ENCODE measurements at regions not wholly inside any gene's neighbourhood (a gene's known extent, or its start where the extent isn't known, plus 50 kb on each side); places are given as distances from the start of the nearest gene placed in this dataset.

DNA sequence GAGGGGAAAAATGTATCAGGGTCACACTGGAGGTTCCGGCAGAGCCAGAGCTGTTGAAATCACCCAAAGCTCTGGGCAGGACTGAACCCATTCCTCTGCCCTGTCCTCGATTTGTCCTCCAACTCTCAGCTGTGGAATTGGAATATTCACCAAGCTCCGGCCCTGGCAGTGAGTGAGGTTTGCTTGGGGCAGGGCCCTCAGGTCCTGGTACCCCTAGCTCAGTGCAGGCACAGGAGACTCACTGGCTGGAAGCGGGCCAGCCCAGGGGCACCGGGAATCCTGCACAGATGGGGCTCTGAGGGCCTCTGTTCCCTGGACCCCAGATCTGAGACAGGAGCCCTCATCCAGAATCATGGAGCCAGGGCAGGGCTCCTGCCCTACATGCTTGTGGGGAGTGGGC lies 1322.3 kb downstream of the UQCRFS1 start:
- no peaks in the 10 kb centered on the region for H3K36me3 ChIP-seq (ENCODE audit: insufficient read depth, low read length)
- no peak overlapping the region for H2AFZ ChIP-seq (ENCODE audit: low read depth, low read length)
- no peaks in the 10 kb centered on the region for H3K27me3 ChIP-seq (ENCODE audit: insufficient read depth, low read length)
- no peaks in the 10 kb centered on the region for H3K9me3 ChIP-seq (ENCODE audit: low read length)
- no peaks in the 10 kb centered on the region for H3K4me1 ChIP-seq (ENCODE audit: insufficient read depth, low read length)
- no peak overlapping the region for H3K4me3 ChIP-seq (ENCODE audit: low read length)

DNA sequence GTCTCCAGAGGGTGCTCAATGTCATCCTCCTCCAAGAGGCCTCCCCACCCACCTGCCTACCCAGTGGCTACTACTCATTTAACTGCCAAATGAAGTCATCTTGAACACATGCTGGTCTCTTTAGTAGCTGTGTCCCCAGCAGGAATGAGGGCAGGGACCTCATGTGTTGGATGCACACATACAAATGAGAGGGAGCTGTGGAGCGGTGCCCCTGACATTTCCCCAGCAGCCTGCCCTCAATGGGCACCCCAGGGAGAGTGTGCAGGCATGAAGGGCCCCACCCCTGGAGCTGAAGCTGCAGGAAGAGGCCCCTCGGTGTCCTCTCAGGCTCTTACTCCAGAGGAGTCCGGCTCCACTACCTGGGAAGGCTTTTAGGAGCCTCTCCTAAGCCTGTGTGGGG lies 1322.7 kb downstream of the UQCRFS1 start:
- Histone ChIP-seq H3K36me3 (ENCODE audit: insufficient read depth, low read length) (no peaks in the 10 kb centered on the region), H3K4me1 (ENCODE audit: insufficient read depth, low read length) (no peaks in the 10 kb centered on the region), H3K27me3 (ENCODE audit: insufficient read depth, low read length) (no peaks in the 10 kb centered on the region), H3K9me3 (ENCODE audit: low read length) (no peaks in the 10 kb centered on the region), H3K4me3 (ENCODE audit: low read length) (no peak overlapping the region), H2AFZ (ENCODE audit: low read depth, low read length) (no peak overlapping the region)

DNA sequence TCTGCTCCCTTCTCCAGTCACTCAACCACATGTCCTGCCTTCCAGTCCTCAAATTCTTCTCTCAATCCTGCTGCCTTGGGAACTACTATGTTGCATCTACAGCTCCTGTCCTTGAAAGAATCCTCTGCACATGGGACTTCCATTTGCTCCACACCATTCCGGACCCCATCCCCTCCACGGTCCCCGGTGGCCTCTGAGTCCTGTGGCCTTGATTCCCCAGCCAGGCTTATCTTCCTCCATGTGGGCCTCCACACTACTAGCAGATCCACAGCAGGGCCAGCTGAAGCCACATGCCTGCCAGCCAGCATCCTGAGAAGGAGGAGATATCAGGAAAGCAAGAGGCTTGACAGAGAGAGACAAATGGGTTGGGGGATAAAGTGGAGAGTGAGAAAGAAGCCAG lies 1323.8 kb downstream of the UQCRFS1 start:
- Histone ChIP-seq H3K4me1 (ENCODE audit: insufficient read depth, low read length) (no peaks in the 10 kb centered on the region), H3K4me3 (ENCODE audit: low read length) (no peak overlapping the region), H3K27me3 (ENCODE audit: insufficient read depth, low read length) (no peaks in the 10 kb centered on the region), H3K9me3 (ENCODE audit: low read length) (no peaks in the 10 kb centered on the region), H3K36me3 (ENCODE audit: insufficient read depth, low read length) (no peaks in the 10 kb centered on the region), H2AFZ (ENCODE audit: low read depth, low read length) (no peak overlapping the region)

DNA sequence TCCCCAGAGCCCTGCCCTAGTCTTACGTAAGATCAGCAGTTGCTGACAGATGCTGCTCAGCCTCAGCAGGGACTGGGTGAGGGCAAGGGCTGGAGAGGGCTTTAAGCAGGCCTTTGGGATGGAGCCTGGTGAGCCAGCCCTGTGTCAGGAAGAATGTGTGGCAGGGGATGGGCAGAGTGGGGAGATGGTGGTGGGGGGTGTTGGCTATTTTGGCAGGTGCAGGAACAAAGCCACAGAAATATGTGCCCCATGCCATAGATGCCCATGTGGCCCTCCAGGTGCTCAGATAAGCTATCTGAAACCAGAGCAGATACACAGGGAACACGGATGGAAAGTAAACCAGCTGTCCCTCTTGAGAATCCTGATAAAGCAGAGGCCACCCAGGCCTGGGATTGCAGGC lies 1325.0 kb downstream of the UQCRFS1 start:
- Histone ChIP-seq H3K4me3 (ENCODE audit: low read length) (no peak overlapping the region), H3K4me1 (ENCODE audit: insufficient read depth, low read length) (no peaks in the 10 kb centered on the region), H3K36me3 (ENCODE audit: insufficient read depth, low read length) (no peaks in the 10 kb centered on the region), H2AFZ (ENCODE audit: low read depth, low read length) (no peak overlapping the region), H3K27me3 (ENCODE audit: insufficient read depth, low read length) (no peaks in the 10 kb centered on the region), H3K9me3 (ENCODE audit: low read length) (no peaks in the 10 kb centered on the region)

DNA sequence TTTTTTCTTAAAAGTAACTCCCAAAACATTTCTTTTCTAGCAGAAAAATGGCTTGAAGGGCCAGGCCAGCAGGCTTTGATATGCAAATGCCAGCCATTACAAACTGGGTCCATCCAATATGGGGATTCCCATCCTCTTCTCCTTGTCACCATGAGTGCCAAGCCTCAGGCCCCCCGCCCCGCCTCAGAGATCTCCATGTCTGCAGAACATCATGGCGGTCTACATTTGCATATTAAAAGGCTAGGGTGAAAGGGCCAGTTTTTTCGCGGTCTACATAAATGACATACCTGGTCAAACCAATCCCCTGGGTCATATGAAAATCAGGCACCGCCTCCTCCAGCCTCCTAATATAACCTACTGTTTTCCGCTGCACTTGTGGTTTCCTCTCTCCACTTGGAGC lies 1327.6 kb downstream of the UQCRFS1 start:
- H3K27me3 ChIP-seq (ENCODE audit: insufficient read depth, low read length): no peaks in the 10 kb centered on the region
- H3K4me3 ChIP-seq (ENCODE audit: low read length): no peak overlapping the region
- no peaks in the 10 kb centered on the region for H3K4me1 ChIP-seq (ENCODE audit: insufficient read depth, low read length)
- no peaks in the 10 kb centered on the region for H3K36me3 ChIP-seq (ENCODE audit: insufficient read depth, low read length)
- no peak overlapping the region for H2AFZ ChIP-seq (ENCODE audit: low read depth, low read length)
- no peaks in the 10 kb centered on the region for H3K9me3 ChIP-seq (ENCODE audit: low read length)

DNA sequence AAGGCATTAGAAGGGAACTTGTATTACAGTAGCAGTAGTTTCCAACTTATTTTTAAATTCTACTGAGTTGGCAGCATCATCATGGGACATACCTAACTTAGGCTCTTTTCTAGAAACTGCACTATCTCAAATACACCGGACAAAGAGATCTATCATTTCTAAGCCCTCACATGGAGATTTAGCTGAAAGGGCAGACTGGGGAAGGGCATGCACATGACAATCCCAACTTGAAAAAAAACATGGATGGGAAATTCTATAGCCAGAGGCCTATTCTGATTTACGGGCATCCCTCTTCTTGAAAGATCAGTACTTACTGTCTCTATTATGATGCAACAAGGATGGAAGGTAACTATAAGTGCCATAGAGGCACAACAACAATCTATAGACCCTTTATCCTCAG lies 1328.6 kb downstream of the UQCRFS1 start:
- Histone ChIP-seq H3K4me3 (ENCODE audit: low read length) (no peak overlapping the region), H3K27me3 (ENCODE audit: insufficient read depth, low read length) (no peaks in the 10 kb centered on the region), H3K9me3 (ENCODE audit: low read length) (no peaks in the 10 kb centered on the region), H3K36me3 (ENCODE audit: insufficient read depth, low read length) (no peaks in the 10 kb centered on the region), H3K4me1 (ENCODE audit: insufficient read depth, low read length) (no peaks in the 10 kb centered on the region), H2AFZ (ENCODE audit: low read depth, low read length) (no peak overlapping the region)

DNA sequence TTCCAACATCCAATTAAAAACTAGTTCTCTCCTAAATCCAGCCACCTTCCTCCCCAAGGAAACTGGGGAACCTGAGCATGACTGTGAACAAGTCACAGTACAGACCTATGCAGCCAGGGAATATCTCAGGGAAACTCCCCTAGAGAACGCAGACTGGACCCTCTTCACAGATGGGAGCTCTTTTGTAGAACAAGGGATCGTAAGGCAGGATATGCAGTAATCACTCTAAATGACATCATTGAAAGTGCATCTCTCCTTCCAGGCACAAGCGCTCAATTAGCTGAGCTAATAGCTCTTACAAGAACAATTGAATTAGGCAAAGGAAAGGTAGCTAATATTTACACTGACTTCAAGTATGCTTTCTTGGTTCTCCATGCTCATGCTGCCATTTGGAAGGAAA lies 1331.7 kb downstream of the UQCRFS1 start:
- Histone ChIP-seq H2AFZ (ENCODE audit: low read depth, low read length) (no peak overlapping the region), H3K4me3 (ENCODE audit: low read length) (no peak overlapping the region), H3K27me3 (ENCODE audit: insufficient read depth, low read length) (no peaks in the 10 kb centered on the region), H3K4me1 (ENCODE audit: insufficient read depth, low read length) (no peaks in the 10 kb centered on the region), H3K36me3 (ENCODE audit: insufficient read depth, low read length) (no peaks in the 10 kb centered on the region), H3K9me3 (ENCODE audit: low read length) (no peaks in the 10 kb centered on the region)

DNA sequence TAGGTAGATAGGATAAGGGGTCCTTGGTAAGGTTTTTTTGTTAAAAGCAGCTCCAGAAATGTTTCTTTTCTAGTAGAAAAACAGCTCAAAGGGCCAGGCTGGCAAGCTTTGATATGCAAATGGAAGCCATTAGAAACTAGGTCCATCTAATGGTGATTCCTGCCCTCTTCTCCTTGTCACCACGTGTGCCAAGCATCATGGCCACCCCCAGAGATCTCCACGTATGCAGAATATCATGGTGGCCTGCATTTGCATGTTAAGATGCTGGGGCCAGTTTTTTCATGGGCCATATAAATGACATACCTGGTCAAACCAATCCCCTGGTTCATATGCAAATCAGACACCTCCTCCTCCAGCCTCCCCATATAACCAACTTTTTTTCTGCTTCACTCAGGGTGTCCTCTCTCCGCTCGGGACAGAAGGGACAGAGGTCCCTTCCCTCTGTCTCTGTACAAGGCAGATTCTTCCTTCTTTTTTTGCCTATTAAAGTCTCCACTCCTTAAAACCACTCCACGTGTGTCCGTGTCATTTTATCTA lies 1335.9 kb downstream of the UQCRFS1 start:
- Histone ChIP-seq H2AFZ (ENCODE audit: low read depth, low read length) (no peak overlapping the region), H3K4me3 (ENCODE audit: low read length) (no peak overlapping the region), H3K9me3 (ENCODE audit: low read length) (no peaks in the 10 kb centered on the region), H3K4me1 (ENCODE audit: insufficient read depth, low read length) (no peaks in the 10 kb centered on the region), H3K27me3 (ENCODE audit: insufficient read depth, low read length) (no peaks in the 10 kb centered on the region), H3K36me3 (ENCODE audit: insufficient read depth, low read length) (no peaks in the 10 kb centered on the region)

DNA sequence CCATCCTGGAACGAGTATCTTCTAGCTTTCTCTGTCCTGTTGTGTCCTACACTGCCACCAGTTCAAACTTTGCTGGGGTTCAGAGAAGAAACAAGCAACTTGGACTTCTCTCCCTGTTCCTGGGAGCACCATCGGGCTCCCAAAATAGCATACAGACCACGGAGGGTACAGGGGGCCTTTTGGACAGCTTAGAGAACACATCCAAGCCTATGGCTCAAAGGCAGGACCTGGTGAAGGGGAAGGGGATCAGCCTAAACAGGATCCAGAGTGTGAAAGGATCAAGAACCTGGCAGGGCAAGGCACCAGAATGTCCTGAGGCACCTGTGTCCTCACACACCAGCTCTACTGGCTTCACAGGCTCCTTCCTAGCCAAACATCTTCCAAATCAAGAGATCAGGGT lies 1336.5 kb downstream of the UQCRFS1 start:
- Histone ChIP-seq H2AFZ (ENCODE audit: low read depth, low read length) (no peak overlapping the region), H3K4me1 (ENCODE audit: insufficient read depth, low read length) (no peaks in the 10 kb centered on the region), H3K4me3 (ENCODE audit: low read length) (no peak overlapping the region), H3K9me3 (ENCODE audit: low read length) (no peaks in the 10 kb centered on the region), H3K36me3 (ENCODE audit: insufficient read depth, low read length) (no peaks in the 10 kb centered on the region), H3K27me3 (ENCODE audit: insufficient read depth, low read length) (no peaks in the 10 kb centered on the region)

DNA sequence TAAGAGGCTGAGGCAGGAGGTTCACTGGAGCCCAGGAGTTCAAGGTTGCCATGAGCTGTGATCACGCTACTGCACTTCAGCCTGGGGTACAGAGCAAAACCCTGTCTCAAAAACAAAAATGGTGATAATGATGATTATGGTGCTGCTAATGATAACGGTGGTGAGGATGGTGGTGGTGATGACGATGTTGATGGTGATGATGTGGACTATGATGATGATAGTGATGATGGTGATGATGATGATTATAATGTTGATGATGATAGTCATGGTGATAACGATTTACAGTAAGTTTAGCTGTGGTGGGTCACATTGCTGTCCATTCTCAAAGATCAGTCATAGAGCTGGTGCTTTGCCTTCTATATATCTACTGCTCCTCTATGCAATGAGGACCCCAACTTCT lies 1340.6 kb downstream of the UQCRFS1 start:
- no peaks in the 10 kb centered on the region for H3K36me3 ChIP-seq (ENCODE audit: insufficient read depth, low read length)
- H3K4me3 ChIP-seq (ENCODE audit: low read length): no peak overlapping the region
- no peaks in the 10 kb centered on the region for H3K9me3 ChIP-seq (ENCODE audit: low read length)
- H3K27me3 ChIP-seq (ENCODE audit: insufficient read depth, low read length): no peaks in the 10 kb centered on the region
- no peak overlapping the region for H2AFZ ChIP-seq (ENCODE audit: low read depth, low read length)
- no peaks in the 10 kb centered on the region for H3K4me1 ChIP-seq (ENCODE audit: insufficient read depth, low read length)

DNA sequence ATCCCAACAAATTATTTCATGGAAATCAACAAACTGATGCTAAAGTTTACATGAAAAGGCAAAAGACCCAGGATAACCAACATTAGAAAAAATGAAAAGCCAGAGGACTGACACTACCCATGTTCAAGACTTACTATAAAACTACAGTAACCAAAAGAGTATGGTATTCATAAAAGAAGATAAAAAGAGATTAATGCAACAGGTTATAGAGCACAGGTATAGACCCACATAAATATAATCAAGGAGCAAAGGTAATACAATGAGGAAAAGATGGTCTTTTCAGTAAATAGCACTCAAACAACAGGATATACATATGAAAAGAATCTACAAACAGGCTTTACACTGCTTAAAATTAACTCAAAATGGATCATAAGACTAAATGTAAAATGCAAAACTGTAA lies 1342.7 kb downstream of the UQCRFS1 start:
- H2AFZ ChIP-seq (ENCODE audit: low read depth, low read length): no peak overlapping the region
- no peak overlapping the region for H3K4me3 ChIP-seq (ENCODE audit: low read length)
- H3K4me1 ChIP-seq (ENCODE audit: insufficient read depth, low read length): no peaks in the 10 kb centered on the region
- no peaks in the 10 kb centered on the region for H3K36me3 ChIP-seq (ENCODE audit: insufficient read depth, low read length)
- H3K9me3 ChIP-seq (ENCODE audit: low read length): no peaks in the 10 kb centered on the region
- H3K27me3 ChIP-seq (ENCODE audit: insufficient read depth, low read length): no peaks in the 10 kb centered on the region

DNA sequence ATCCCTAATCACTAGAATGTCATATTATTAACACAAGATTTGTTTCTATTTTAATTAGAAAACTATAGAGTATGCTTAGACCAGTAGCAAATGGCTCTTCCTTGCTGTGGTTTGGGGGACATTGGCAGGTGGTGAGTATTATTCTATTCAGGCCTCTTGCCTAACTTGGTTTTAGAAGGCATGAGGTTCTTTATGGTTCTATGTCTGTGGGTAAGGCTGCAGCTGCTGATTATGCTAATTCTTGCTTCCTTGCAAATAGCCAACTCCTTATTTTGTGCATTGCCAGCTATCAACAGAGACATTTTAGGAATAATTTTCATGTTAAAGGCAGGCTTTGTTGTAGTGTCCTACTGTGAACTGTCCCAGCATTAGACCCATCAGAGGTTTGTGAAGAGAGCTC lies 1344.9 kb downstream of the UQCRFS1 start:
- no peaks in the 10 kb centered on the region for H3K4me1 ChIP-seq (ENCODE audit: insufficient read depth, low read length)
- H3K9me3 ChIP-seq (ENCODE audit: low read length): no peaks in the 10 kb centered on the region
- no peaks in the 10 kb centered on the region for H3K36me3 ChIP-seq (ENCODE audit: insufficient read depth, low read length)
- H2AFZ ChIP-seq (ENCODE audit: low read depth, low read length): no peak overlapping the region
- no peaks in the 10 kb centered on the region for H3K27me3 ChIP-seq (ENCODE audit: insufficient read depth, low read length)
- no peak overlapping the region for H3K4me3 ChIP-seq (ENCODE audit: low read length)

DNA sequence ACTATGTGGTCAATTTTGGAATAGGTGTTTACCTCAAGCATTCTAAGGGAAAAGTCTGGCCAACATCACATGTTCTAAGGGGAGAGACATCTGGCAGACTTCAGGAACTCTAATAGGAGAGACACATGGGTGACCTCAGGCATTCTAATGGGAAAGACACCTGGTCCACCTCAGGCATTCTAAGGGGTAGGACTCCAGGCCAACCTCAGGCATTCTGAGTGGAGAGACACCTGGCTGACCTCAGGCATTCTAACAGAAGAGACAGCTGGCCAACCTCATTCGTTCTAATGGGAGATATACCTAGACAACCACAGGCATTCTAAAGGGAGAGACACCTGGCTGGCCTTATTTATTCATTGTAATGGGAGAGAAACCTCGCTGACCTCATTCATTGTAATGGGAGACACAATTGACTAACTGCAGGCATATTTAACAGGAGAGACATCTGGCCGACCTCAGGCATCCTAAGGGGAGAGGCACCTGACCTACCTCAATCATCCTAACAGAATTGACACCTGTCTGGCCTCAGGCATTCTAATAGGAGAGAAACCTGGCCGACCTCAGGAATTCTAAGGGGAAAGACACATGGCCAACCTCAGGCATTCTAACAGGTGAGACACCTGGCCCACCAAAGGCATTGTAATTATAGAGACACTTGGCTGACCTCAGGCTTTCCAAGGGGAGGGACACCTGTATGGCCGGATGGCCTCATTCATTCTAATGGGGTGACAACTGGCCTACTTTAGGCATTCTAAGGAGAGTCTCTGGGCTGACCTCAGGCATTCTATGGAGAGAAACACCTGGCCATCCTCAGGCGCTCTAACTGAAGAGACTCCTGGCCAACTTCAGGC lies 1346.8 kb downstream of the UQCRFS1 start:
- H3K4me3 ChIP-seq (ENCODE audit: low read length): no peak overlapping the region
- H3K9me3 ChIP-seq (ENCODE audit: low read length): no peaks in the 10 kb centered on the region
- H2AFZ ChIP-seq (ENCODE audit: low read depth, low read length): no peak overlapping the region
- H3K4me1 ChIP-seq (ENCODE audit: insufficient read depth, low read length): no peaks in the 10 kb centered on the region
- H3K27me3 ChIP-seq (ENCODE audit: insufficient read depth, low read length): no peaks in the 10 kb centered on the region
- H3K36me3 ChIP-seq (ENCODE audit: insufficient read depth, low read length): no peaks in the 10 kb centered on the region

Data from neuron (in vitro differentiated cells).